GM21367 (cell line): ENCODE measurements at regions not wholly inside any gene's neighbourhood (a gene's known extent, or its start where the extent isn't known, plus 50 kb on each side); places are given as distances from the start of the nearest gene placed in this dataset.

Experiments used
- ATAC-seq: cut with Tn5 transposase; IDR thresholded peaks from one replicate; pipeline ENCODE4 v1.9.1; 2021; ENCODE audit not compliant: unreplicated experiment

DNA sequence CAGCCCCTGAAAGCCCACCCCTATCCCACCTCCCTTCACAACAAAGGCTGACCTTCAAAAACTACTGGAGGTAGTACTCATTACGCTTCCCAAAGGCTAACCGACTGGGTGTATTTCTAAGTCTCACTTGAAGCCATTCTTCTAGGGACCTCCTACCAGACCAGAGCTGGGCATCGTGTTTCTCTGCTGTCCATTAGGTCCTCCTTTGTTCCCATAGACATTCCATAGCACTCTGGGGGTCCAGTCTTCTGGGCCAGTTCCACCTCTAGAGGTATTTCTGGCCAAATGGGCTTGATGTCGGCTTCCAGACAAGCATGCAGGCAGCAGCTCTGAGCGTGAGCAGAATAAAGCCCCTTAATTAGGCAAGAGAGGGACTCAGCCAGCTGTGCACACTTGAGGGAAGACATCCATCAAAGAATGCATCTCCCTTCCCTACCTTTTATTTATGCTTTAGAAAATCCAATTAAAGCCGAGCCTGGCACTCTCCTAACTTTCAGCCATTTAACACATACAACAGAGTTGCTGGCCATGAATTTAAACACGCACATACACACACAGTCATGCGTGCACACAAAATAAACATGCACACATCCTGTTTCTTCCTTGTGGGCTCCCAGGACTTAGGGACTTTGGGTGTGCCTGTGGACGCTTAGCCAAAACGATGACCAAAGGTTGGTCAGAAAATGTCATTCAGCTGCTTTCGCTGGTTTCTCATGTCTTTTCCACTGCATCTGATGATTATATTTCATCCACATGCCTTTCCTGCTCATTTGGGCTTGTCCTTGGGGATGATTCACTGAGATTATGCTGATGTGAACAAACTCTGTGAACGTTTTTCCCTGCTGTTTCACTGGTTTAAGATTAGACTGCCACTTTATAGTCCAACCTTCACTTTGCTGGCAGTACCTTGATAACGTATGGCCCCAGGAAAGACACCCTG, 362.0 kb upstream of the NFE2L3 start:
- ATAC-seq = no peak

DNA sequence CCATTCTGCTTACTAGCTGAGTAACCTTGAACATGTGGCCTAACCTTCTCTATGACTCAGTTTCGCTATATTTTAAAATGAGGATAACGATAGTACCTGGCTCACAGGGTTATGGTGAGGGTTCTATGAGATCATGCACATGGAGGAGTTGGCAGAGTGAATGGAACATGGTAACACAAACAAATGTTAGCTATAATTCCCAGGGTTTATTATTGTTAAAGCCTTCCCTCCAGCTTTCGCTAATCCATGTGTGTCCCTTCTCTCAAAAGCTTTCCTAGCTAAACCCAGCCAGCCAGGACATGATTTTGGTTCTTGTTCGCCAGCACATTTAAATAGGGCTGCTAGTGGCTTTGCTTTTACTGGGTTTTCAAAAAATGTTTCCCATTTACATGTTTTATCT, 361.0 kb upstream of the NFE2L3 start:
- ATAC-seq = no peak

DNA sequence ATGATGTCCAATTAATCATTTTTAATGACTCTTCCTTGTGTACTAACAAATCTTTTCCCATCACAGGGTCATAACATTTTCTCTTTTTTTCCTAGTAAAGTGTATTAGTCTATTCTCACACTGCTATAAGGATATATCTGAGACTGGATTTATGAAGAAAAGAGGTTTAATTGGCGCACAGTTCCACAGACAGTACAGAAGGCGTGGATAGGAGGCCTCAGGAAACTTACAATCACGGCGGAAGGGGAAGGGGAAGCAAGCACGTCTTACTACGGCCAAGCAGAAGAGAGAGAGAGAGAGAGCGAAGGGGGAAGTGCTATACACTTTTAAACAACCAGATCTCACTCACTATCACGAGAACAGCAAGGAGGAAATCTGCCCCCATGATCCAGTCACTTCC, 359.4 kb upstream of the NFE2L3 start:
- no peak for ATAC-seq

DNA sequence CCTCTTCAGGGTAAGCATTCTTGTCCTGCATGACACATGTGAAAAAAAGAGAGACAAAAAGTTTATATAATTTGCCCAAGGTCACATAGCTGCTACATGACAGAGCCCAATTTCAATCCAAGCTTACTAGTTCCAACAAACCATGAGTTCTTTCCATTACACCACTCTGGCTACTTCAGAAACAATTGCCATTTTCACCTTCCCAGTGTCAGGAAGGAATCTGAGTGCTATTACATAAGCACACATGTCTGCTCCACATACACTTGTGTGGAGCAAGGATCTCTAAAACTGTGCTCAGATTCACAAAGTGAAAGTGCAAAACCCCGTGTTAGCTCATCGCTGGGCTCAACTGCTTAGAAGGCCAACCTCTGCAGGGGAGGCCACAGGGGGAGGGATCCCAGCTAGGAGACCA, 356.2 kb upstream of the NFE2L3 start:
- no peak for ATAC-seq

DNA sequence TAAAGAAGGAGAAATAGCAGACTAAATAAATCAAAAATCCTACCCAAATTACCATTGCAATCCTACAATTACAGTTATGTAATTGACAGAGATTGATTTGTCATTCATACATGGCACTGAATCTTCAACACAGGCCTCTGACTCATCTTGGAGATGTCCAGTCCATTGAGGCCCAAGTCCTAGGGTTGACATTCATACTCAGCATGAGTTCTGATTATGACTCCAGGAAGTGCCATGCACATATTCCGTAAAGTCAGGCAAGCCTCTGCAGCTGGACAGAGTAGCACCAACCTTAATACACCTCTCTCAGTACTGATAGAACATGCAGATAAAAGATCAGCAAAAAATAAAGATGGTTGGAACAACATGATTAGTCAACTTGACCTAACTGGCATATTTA, 353.7 kb upstream of the NFE2L3 start:
- ATAC-seq = no peak

DNA sequence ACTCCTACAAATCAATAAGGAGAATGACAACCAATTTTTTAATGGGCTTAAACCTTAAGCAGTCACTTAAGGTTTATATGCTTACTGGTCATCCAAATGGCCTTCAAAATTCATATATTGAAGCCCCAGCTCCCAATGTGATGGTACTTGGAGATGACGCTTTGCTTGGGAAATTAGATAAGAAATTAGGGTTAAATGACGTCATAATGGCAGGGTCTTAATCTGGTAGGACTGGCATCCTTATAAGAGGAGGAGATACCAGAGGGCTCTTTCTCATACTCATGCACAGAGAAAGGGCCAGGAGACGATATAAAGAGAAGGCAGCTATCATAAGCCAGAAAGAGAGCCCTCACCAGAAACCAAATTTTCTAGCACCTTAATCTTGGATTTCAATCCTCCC, 350.8 kb upstream of the NFE2L3 start:
- ATAC-seq = no peak

DNA sequence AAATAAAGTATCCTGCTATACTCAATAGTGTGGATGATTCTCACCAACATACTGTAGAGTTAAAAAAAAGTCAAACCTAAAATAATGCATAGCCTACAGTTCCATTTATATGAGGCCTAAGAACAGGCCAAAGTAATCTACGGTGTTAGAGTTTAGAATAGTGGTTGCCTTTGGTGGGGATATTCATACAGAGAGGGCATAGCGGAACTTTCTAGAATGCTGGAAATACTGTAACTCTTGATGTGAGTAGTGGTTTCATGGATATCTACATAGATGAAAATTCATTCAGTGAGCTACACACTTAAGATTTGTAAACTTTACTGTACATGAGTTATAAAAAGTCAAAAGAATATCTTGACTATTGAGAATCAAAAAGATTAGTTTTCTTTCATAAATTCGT, 349.9 kb upstream of the NFE2L3 start:
- no peak for ATAC-seq

DNA sequence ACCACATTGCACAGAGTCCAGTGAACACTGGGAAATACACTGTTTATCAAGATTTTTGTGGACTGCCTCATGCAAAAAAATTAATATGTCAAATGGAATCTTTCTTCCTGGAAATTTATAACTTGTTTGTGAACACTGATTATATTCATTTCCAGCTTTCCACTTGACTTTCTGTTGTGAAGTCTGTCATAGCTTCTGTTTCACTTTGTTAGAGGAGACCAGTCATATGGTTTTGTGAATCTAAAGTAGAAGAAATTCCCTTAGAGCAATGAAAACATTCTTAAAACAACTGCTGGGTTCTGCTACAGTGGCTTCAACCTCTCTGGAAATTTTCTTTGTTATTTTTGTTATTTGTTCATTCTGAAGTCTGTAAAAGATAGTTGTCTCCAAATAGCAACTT, 349.5 kb upstream of the NFE2L3 start:
- no peak for ATAC-seq

DNA sequence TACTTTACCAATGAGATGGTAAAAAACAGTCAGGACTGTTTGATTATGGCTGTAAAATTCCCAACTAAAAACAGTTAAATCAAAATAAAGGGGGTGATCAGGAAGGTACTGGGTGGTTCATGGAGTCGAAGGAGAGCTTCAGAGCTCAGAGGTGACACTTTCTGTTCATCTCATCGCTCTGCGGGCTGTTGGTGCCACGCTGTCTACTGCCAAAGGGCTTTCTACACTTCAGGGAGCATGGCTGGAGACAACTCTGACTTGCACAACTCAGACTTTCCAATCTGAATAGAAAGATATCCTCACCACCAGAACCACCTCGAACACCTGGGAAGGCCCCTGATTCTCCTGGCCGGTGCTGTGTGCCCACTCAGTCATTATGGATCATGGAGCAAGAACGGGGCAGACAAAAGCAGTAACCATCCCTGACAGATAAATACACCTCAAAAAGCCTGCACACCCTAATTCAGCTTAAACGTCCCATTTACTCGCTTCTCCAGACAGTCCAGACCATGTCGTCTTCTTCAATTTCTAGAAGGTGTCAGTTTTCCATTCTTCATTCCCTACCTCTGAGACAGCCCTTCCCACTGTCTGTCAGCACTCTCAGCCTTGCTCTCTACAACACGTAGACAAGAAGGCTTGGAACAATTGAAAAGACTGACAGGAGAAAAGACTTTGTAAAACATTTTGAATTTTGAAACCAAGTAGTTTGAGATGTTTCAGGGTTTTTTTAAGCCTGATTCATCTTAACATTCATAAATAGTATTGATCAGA, 348.7 kb upstream of the NFE2L3 start:
- no peak for ATAC-seq

DNA sequence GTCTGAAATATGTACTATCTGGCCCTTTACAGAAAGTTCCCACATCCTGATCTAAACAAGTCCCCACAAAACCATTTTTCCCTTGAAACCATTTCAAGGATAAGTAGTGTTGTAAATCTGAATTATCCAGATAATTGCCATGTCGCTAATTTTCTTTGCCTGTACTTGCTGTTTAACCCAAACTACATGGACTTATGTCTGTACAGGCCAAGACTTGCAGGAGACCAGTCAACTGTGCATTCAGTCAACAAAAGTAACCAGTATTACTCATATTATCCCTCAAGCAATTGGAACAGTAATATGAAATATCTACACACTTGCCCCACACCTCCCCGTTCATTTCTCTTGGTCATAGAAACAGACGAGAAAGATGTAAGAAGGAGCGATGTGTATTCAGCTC, 347.8 kb upstream of the NFE2L3 start:
- ATAC-seq = no peak

DNA sequence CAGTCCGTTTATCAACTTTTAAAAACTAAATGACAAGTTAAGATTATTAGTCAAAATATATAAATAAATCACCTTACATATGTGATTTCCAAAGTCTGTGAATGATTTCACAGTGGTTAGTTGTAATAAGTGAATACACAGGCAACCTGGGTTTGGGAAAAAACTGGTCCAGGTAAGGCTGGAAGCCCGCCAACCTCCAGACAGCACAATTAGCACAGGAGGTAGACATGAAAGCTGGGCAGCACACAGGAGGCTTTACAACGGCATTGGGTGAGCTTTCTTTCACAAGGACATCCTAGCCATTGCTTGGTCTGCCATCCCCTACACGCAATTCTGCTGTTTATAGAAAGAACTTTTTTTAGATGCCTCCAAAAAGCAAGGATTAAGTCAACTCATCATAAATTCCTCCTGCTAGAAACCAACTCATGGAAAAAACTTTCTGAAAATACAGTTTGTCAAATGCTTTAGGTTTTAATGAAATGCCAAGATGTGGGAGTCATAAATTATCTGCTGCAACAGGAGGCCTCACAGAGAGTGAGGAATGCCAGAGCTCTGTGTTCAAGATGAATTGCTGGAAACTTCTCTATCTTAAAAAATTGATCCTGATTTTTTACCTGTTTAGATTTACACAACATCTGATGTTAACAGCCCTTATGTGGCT, 346.8 kb upstream of the NFE2L3 start:
- no peak for ATAC-seq

DNA sequence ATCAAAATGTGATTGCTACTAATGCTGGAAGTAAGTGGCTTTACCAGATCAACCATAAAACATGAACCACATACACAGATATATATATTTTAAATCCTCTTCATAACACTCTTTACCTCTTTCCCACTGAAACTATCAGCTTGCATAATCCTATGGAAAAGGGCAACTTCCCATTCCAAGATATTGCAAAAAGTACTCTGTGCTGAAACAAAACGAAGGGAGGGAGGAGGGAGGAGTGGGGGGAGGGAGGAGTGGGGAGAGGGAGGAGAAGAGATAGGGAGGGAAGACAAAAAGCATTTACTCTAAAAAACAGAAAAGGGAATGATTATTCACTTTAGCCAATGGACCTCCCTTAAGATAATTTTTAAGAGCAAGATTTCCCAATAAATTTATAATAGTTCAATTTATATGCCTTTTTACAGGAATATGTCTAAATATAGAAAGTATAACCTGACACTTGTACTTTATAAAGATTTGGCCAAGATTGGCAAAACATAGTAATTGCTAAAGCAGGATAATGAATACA, 344.8 kb upstream of the NFE2L3 start:
- no peak for ATAC-seq

DNA sequence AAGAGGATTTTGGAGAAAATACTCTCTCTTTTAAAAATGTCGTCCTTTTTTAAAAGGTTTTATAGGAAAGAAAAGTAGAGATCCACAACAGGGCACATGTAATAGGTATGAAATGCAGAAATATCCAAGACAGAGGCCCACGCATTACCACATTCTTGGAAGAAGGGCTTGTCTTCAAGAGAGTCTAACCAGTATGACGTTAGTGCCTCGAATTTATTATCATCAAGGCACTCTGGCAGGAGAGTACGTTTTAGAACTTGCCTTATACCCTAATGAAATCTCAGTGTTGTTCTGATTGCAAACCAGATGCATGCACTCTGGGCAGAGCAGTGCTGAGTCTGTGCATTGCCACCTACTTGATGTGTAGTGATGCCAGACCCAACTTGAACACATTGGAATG, 342.6 kb upstream of the NFE2L3 start:
- no peak for ATAC-seq

DNA sequence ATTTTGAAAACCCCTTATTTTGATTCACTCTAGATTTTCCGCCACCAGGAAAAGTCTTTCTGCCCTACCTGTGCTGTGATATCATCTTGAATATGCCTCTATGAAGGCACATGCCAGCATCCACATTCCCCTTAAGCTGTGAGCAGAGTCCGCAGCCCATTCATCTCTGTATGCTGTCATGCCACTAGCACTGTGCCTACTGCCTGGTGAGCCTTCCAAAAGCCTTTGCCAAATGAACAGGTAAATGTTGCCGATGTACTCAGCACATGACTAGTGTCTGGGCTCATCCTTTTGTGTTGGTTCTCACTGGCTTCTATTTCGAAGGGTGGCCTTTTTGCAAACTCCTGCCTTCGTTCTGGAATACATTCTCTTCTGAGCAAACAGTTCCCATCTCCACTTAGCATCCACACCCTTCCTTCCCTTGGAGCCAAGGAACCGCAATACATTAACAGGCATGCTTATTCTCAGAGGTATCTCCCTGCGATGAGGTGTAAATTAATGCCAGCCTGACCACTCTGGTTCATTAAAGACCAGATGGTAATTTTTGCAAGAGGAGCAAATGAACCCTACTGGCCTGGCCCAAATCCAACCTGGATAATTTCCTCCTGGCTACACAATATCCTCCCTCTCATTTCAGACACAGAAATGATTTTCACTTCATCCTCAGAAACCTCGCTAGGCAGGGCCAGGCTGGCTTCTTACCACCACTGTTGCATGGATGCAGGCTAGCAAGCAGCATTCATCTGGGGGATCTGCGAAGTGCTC, 339.7 kb upstream of the NFE2L3 start:
- ATAC-seq = no peak

DNA sequence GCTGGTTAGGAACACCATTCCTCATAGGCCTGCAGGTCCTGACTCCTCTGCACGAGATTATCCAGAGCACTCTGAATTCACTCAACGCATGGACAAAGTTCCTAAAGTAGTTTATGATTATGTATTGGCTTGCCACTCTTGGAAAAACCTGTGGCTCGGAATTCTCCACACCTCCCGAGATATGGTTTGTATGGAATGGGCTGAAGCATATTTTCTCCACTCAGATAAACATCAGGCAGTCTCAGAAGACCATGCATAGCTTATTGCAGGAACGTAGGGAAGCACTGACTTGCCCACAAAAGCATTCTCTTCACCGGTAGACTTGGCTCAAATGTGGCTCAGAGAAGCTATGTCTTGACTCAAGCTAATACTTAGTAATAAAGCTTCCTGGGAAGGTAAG, 338.6 kb upstream of the NFE2L3 start:
- no peak for ATAC-seq

DNA sequence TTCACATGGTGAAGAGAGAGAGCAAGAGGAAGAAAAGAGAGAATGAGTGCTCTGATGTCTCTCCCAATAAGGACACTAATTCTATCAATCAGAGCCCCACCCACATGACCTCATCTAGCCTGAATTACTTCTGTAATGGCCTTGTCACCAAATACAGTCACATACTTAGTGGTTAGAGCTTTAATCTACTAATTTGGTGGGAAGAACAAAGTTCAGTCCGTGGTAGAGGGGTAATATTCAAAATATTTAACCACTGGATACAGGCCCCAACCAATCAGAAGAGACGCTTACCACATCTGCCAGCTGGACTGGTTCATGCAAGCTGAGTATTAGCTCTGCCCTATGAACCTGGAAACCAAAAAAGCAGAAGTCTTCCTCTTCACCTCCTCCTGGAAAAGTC, 336.3 kb upstream of the NFE2L3 start:
- no peak for ATAC-seq

DNA sequence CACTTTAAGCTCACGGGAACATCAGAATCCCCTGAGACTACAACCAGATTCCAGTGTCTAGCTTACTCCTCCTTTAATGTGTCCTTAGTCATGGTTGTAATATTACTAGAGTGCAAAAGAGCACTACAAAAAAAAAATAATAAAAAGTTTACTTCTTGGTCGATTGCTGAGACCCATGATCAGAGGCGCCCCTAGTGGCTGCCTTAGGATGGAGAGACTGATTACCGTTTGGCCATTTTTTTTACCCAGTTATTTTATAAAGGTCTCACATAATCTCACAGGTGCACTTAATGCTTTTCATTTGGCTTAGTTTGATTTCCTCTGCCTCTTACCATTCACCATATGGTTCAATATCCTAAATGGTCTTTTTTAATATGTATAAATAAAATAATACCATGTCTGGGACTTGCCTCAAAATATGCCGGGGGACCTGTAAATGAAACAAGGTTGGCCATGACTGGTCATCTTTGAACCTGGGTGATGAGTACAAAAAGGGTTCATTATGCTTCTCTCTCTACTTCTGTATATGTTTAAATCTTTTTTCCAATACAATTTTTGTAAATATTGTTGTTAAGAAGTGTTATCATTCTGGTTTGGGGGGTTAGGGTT, 331.5 kb upstream of the NFE2L3 start:
- ATAC-seq = no peak

DNA sequence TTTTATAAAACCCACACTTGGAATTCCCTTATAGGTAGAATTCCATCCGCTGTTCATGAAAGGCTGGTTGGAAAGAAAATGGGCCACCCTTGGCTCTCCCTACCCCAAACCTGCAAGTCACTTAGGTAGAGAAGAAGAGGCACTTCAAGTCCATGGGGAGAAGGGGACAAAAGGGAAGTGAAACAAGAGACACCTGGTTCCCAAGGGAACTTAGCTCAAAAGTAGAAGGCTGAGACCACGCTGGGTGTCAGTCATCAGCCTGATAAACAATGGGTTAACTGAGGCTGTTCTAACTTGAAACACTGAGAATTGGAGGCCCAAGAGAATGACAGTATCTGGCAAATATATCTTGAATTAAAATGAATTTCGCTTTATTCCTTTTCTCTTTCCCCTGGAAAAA, 330.8 kb upstream of the NFE2L3 start:
- ATAC-seq = no peak

DNA sequence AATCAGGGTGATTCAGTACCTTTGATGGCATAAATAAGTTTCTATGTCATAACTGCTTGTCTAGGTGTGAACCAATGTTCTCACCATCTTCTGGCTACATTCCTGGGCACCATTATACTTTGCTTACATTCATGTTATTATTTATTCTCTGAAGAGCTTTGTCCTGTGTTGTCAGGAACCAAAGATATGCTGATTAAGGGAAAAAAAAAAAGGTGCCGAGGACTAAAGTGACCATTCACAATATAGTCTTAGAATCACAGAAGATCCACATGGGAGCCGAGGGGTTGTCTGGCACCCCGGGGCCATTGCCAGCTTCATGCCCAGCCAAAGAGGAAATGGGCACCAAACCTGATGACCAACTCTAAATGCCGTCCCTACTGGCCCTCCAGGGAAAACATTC, 329.2 kb upstream of the NFE2L3 start:
- ATAC-seq = no peak

DNA sequence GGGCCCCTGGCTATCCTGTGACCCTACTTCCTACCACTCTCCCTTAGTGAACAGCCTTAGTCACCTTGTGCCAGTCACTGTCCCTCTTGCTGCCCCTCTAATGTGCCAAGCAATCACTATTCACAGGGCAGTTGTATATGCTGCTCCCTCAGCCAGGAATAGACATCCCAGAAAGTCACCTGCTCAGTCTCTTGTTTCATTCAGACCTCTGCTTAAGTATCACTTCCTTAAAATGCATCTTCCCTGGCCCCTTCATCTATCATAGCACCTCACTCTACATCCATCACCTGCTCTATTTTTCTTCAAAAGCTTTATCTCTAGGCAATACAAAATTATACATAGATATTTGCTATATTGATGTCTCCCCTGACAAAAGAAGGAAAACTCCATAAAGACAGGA, 328.4 kb upstream of the NFE2L3 start:
- ATAC-seq = no peak
